AG09309 (cell line): ENCODE measurements at regions not wholly inside any gene's neighbourhood (a gene's known extent, or its start where the extent isn't known, plus 50 kb on each side); places are given as distances from the start of the nearest gene placed in this dataset.

Source experiments
- DNase-seq: peaks from one replicate; pipeline ENCODE4 v3.0.0-alpha.2; 2010; ENCODE audit warnings: low read depth
- H3K4me3 ChIP-seq: 2 replicates; pipeline ENCODE4 v1.5.1; 2011; ENCODE audit warnings: mild to moderate bottlenecking, low read depth, low read length, moderate library complexity; ENCODE audit not compliant: control insufficient read depth
- CTCF ChIP-seq: IDR thresholded peaks from 2 replicates; pipeline ENCODE4 v1.5.1; 2011; ENCODE audit warnings: mild to moderate bottlenecking, low read depth, low read length, inconsistent platforms; ENCODE audit not compliant: insufficient read depth, control insufficient read depth; ENCODE audit errors: missing control alignments

GRCh38 chr14:53273671-53274072 lies 120.5 kb upstream of the DDHD1 start:
- no peak for DNase-seq
- no peak overlapping the region for H3K4me3 ChIP-seq
- no peak for TF ChIP-seq CTCF

- DNase-seq, result no peak
- TF ChIP-seq CTCF, result no peak
- no peak overlapping the region for H3K4me3 ChIP-seq
Observed at GRCh38 chr14:53265025-53265424, 111.9 kb upstream of the DDHD1 start.

- H3K4me3 ChIP-seq, result no peak overlapping the region
- no peak for TF ChIP-seq CTCF
- DNase-seq, result no peak
Observed at GRCh38 chr14:53260928-53261327, 107.8 kb upstream of the DDHD1 start.

GRCh38 chr14:53260286-53260685 lies 107.2 kb upstream of the DDHD1 start:
- no peak for TF ChIP-seq CTCF
- no peak for DNase-seq
- no peak overlapping the region for H3K4me3 ChIP-seq

GRCh38 chr14:53252141-53252540 lies 99.0 kb upstream of the DDHD1 start:
- TF ChIP-seq CTCF, result no peak
- DNase-seq, result no peak
- H3K4me3 ChIP-seq, result no peak overlapping the region

- no peak overlapping the region for H3K4me3 ChIP-seq
- TF ChIP-seq CTCF, result no peak
- DNase-seq, result no peak
Observed at GRCh38 chr14:53249059-53249458, 95.9 kb upstream of the DDHD1 start.
